Thyroid gland (tissue), 4 donors: ENCODE measurements at regions not wholly inside any gene's neighbourhood (a gene's known extent, or its start where the extent isn't known, plus 50 kb on each side); places are given as distances from the start of the nearest gene placed in this dataset.

ENCODE experiments used
- DNase-seq, 2 donors: peaks; one replicate each; pipeline ENCODE4 v3.0.0-alpha.2; 2019
- H3K27ac ChIP-seq, 3 donors: fragments of 200-600 bp; sonication (generic); 1 replicate in 2 of 3; 2 replicates in 1 of 3; pipeline ENCODE4 v1.5.1; 2016 to 2019; ENCODE audit warnings: mild to moderate bottlenecking in 1 of 3, moderate library complexity in 1 of 3
- H3K27me3 ChIP-seq: fragments of 200-600 bp; sonication (generic); one replicate; pipeline ENCODE4 v1.5.1; 2019
- H3K36me3 ChIP-seq, 2 donors: fragments of 200-600 bp; sonication (generic); one replicate each; pipeline ENCODE4 v1.5.1; 2016 to 2019
- H3K4me1 ChIP-seq, 2 donors: fragments of 200-600 bp; sonication (generic); one replicate each; pipeline ENCODE4 v1.5.1; 2017 to 2019
- H3K4me3 ChIP-seq, 3 donors: fragments of 200-600 bp; sonication (generic); replicated peaks in 1 of 3; 1 replicate in 2 of 3; 2 replicates in 1 of 3; pipeline ENCODE4 v1.5.1; 2016; ENCODE audit warnings: mild to moderate bottlenecking in 1 of 3
- H3K9me3 ChIP-seq: fragments of 200-600 bp; sonication (generic); one replicate; pipeline ENCODE4 v1.5.1; 2017
- CTCF ChIP-seq, 6 experiments: fragments of 200-600 bp in 3 of 6; fragments of 450-650 bp in 3 of 6; sonication (generic) in 3 of 6; IDR thresholded peaks; one replicate each; pipeline ENCODE4 v1.5.1; 2016 to 2019; ENCODE audit warnings: antibody characterized with exemption in 6 of 6, mild to moderate bottlenecking in 2 of 6, inconsistent platforms in 1 of 6, moderate library complexity in 1 of 6
- POLR2A ChIP-seq, 2 donors: fragments of 450-650 bp; IDR thresholded peaks; one replicate each; pipeline ENCODE4 v1.6.1; 2017; ENCODE audit warnings: antibody characterized with exemption in 2 of 2, mild to moderate bottlenecking in 2 of 2, moderate library complexity in 1 of 2
- WGBS, 2 donors: methylation state at CpG; one replicate each; pipeline ENCODE4 v1.1.5; 2017; 5-methylcytosine and 5-hydroxymethylcytosine counted together
- intact Hi-C: fragments of 100-400 bp; cut with DNase I; formaldehyde crosslinking; loops from one replicate; pipeline ENCODE4 v1.15.1; 2023

- Histone ChIP-seq H3K27me3 (no peaks in the 10 kb centered on the region), H3K4me1 (peaks cover 11 to 20% of the 10 kb centered on the region in 2 donors), H3K36me3 (no peaks in the 10 kb centered on the region), H3K4me3 (no peak overlapping the region), H3K27ac (peak overlapping the region in 2 of 3 donors; percentile 29 to 58), H3K9me3 (no peaks in the 10 kb centered on the region)
- 57 to 58% methylated on average over 1 of the region's 1 CpG for WGBS, 2 donors
- intact Hi-C loops, result no loop called here
- DNase-seq, result peak; percentile 55 to 59
- TF ChIP-seq CTCF (IDR thresholded peaks at IDR 0.05), result peak in 4 of 6 experiments; percentile 28 to 35 (median 33)
- TF ChIP-seq POLR2A (IDR thresholded peaks at IDR 0.05), result no peak
These were observed 201.5 kb downstream of the SP3 start for GRCh38 chr2:173763641-173764040.

- Histone ChIP-seq H3K4me3 (no peak overlapping the region), H3K9me3 (no peaks in the 10 kb centered on the region), H3K27ac (peak overlapping the region in 2 of 3 donors; percentile 29 to 58), H3K27me3 (no peaks in the 10 kb centered on the region), H3K4me1 (peaks cover 11 to 20% of the 10 kb centered on the region in 2 donors), H3K36me3 (no peaks in the 10 kb centered on the region)
- 25 to 27% methylated on average over 6 of the region's 6 CpGs for WGBS, 2 donors
- DNase-seq, result peak; percentile 67 to 75
- intact Hi-C loops, result no loop called here
- TF ChIP-seq POLR2A (IDR thresholded peaks at IDR 0.05) (no peak), CTCF (IDR thresholded peaks at IDR 0.05) (no peak)
These were observed 201.1 kb downstream of the SP3 start for GRCh38 chr2:173764094-173764493.

GRCh38 chr2:173766537-173767289 is 198.5 kb downstream of the SP3 start:
- H3K36me3 ChIP-seq, result no peaks in the 10 kb centered on the region
- TF ChIP-seq POLR2A (IDR thresholded peaks at IDR 0.05) (no peak), CTCF (IDR thresholded peaks at IDR 0.05) (no peak)
- DNase-seq, result no peak
- H3K27me3 ChIP-seq, result no peaks in the 10 kb centered on the region
- intact Hi-C loops, result no loop called here
- no peaks in the 10 kb centered on the region for H3K9me3 ChIP-seq
- H3K4me3 ChIP-seq, result no peak overlapping the region
- peaks cover 3 to 5% of the 10 kb centered on the region in 2 donors for H3K4me1 ChIP-seq
- no peak overlapping the region for H3K27ac ChIP-seq
- 87 to 88% methylated on average over 8 of the region's 8 CpGs for WGBS, 2 donors

GRCh38 chr2:173770947-173771678 is 194.1 kb downstream of the SP3 start:
- no peak for DNase-seq
- H3K27ac ChIP-seq, result no peak overlapping the region
- no peaks in the 10 kb centered on the region for H3K9me3 ChIP-seq
- H3K4me3 ChIP-seq, result no peak overlapping the region
- WGBS, 2 donors, result 89 to 93% methylated on average over 5 of the region's 5 CpGs
- no peaks in the 10 kb centered on the region for H3K4me1 ChIP-seq
- intact Hi-C loops, result no loop called here
- TF ChIP-seq CTCF (IDR thresholded peaks at IDR 0.05) (no peak), POLR2A (IDR thresholded peaks at IDR 0.05) (no peak)
- no peaks in the 10 kb centered on the region for H3K36me3 ChIP-seq
- no peaks in the 10 kb centered on the region for H3K27me3 ChIP-seq

- WGBS, 2 donors, result 90 to 94% methylated on average over 3 of the region's 3 CpGs
- Histone ChIP-seq H3K4me1 (no peaks in the 10 kb centered on the region), H3K27ac (no peak overlapping the region), H3K36me3 (no peaks in the 10 kb centered on the region), H3K4me3 (no peak overlapping the region), H3K27me3 (no peaks in the 10 kb centered on the region), H3K9me3 (no peaks in the 10 kb centered on the region)
- intact Hi-C loops, result no loop called here
- no peak for DNase-seq
- TF ChIP-seq POLR2A (IDR thresholded peaks at IDR 0.05) (no peak), CTCF (IDR thresholded peaks at IDR 0.05) (no peak)
These were observed 193.0 kb downstream of the SP3 start for GRCh38 chr2:173772205-173772604.
